Astrocyte of the cerebellum (primary cell): ENCODE measurements at regions not wholly inside any gene's neighbourhood (a gene's known extent, or its start where the extent isn't known, plus 50 kb on each side); places are given as distances from the start of the nearest gene placed in this dataset.

Experiments used
- DNase-seq: peaks from one replicate; pipeline ENCODE4 v3.0.0-alpha.2; 2011; ENCODE audit warnings: low read depth
- H3K4me3 ChIP-seq: 2 replicates; pipeline ENCODE4 v1.5.1; 2011; ENCODE audit warnings: mild to moderate bottlenecking, low read depth, low read length, moderate library complexity
- CTCF ChIP-seq: IDR thresholded peaks from 2 replicates; pipeline ENCODE4 v1.5.1; 2012; ENCODE audit warnings: low read length, low read depth, moderate library complexity, mild to moderate bottlenecking; ENCODE audit errors: missing control alignments
- in situ Hi-C: cut with HindIII; loops from 2 replicates; pipeline ENCODE4 v1.10.0; 2017; ENCODE audit warnings: low sequenced_read_pairs

GRCh38 chr6:68082086-68082485, 553.0 kb upstream of the ADGRB3 start:
- no peak for TF ChIP-seq CTCF
- in situ Hi-C loops: no loop called here
- DNase-seq: no peak

GRCh38 chr6:68080074-68080473, 555.0 kb upstream of the ADGRB3 start:
- H3K4me3 ChIP-seq: no peak overlapping the region
- in situ Hi-C loops: no loop called here
- DNase-seq: no peak
- no peak for TF ChIP-seq CTCF

More at GRCh38 chr6:68082086-68082485, 553.0 kb upstream of the ADGRB3 start:
- no peak overlapping the region for H3K4me3 ChIP-seq

GRCh38 chr6:68077661-68078060, 557.4 kb upstream of the ADGRB3 start:
- no peak for TF ChIP-seq CTCF
- in situ Hi-C loops: no loop called here
- H3K4me3 ChIP-seq: no peak overlapping the region
- DNase-seq: no peak

- no peak overlapping the region for H3K4me3 ChIP-seq
- no peak for TF ChIP-seq CTCF
- in situ Hi-C loops: no loop called here
- DNase-seq: no peak
Measured at GRCh38 chr6:68071740-68072139, 563.3 kb upstream of the ADGRB3 start.

GRCh38 chr6:68069921-68070710, 565.0 kb upstream of the ADGRB3 start:
- no peak for TF ChIP-seq CTCF
- in situ Hi-C loops: no loop called here
- no peak for DNase-seq
- no peak overlapping the region for H3K4me3 ChIP-seq

GRCh38 chr6:68059899-68060298, 575.2 kb upstream of the ADGRB3 start:
- in situ Hi-C loops: no loop called here
- no peak for DNase-seq
- TF ChIP-seq CTCF: no peak
- H3K4me3 ChIP-seq: no peak overlapping the region
